HG03354 (cell line): ENCODE measurements at regions not wholly inside any gene's neighbourhood (a gene's known extent, or its start where the extent isn't known, plus 50 kb on each side); places are given as distances from the start of the nearest gene placed in this dataset.

Experiments used
- ATAC-seq: cut with Tn5 transposase; IDR thresholded peaks from one replicate; pipeline ENCODE4 v1.9.1; 2021; ENCODE audit warnings: mild to moderate bottlenecking; ENCODE audit not compliant: unreplicated experiment, poor library complexity, severe bottlenecking

- ATAC-seq: no peak
Measured at GRCh38 chr7:46850563-46851330, 731.2 kb downstream of the TNS3 start.

- no peak for ATAC-seq
Measured at GRCh38 chr7:46848944-46849343, 733.0 kb downstream of the TNS3 start.

DNA sequence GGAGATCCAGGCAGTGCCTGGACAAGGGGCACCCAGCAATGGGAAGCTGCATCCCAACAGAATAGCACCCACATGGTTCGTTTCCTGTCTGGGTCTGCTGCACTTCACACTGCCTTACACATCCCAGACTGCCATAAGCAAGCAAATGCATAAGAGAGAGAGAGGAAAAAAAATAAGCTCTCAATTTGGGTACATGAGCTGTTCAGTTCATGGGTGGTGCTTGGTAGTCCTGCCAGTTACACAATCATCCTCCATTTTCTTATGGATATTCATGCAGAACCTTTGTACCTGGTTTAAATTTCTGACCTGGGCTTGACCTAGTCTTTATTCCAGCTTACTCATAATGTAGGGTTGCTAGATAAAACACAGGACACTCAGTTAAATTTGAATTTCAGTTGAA is 733.6 kb downstream of the TNS3 start:
- no peak for ATAC-seq

GRCh38 chr7:46847126-46847525 is 734.8 kb downstream of the TNS3 start:
- no peak for ATAC-seq

- no peak for ATAC-seq
Measured at GRCh38 chr7:46844486-46844885, 737.4 kb downstream of the TNS3 start.

- ATAC-seq: no peak
Measured at GRCh38 chr7:46841248-46841647, 740.7 kb downstream of the TNS3 start.

GRCh38 chr7:46839651-46840050 is 742.3 kb downstream of the TNS3 start:
- ATAC-seq: no peak

- ATAC-seq: no peak
Measured at GRCh38 chr7:46838463-46838862, 743.4 kb downstream of the TNS3 start.

- no peak for ATAC-seq
Measured at GRCh38 chr7:46835556-46835955, 746.4 kb downstream of the TNS3 start.

DNA sequence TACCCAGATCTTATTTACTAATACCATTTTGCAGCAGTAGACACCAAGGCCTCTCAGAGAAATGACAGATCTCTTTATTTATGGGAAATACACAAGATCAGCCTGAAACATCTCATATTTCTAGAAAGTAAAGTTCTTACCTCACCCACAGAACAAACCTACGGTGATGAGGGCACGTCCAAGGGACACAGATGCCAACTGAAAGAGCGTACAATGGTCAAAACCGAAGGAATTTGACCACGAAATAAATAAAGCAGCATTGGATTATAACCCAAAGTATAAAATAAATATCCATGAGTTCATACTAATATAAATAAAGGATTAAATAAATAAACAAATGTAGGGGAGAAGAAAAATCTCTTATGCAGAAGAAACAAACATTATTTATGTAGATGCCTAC is 747.0 kb downstream of the TNS3 start:
- no peak for ATAC-seq

- no peak for ATAC-seq
Measured at GRCh38 chr7:46833197-46833596, 748.7 kb downstream of the TNS3 start.

DNA sequence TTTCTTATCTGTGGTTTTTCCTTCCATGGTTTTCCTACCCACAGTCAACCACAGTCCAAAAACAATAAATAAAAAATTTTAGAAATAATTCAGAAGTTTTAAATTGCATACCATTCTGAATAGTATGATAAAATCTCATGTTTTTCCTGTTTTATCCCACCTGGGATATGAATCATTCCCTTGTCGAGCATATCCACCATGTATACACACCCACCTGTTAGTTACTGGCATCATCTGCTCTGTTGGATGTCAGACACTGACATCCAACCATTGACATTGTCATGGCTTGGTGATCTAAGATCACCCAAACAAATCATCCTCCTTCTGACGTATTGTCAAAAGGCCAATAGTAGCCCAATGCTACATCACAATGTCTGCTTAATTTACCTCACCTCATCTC is 749.8 kb downstream of the TNS3 start:
- no peak for ATAC-seq

- ATAC-seq: no peak
Measured at GRCh38 chr7:46819819-46820218, 762.1 kb downstream of the TNS3 start.

- ATAC-seq: no peak
Measured at GRCh38 chr7:46814516-46815250, 767.2 kb downstream of the TNS3 start.

- no peak for ATAC-seq
Measured at GRCh38 chr7:46812101-46812675, 769.7 kb downstream of the TNS3 start.

DNA sequence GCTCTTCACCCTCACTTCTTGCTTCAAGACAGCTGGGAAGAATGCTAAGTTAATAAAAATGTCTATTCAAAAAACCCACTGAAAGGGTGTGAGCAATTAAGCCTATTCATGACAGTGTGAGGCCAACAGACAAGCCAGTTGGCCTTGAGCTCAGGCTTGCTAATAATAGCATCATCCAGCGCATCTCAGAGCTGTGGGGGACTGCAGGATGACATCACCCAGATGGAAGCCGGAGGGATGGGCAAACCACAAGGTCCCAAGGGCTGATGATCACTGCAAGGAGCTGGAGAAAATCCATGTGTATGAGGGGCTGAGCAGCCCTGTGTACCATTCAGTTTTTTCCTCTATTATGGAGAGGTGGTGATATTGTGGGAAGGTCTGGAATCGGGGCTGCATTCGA is 770.4 kb downstream of the TNS3 start:
- ATAC-seq: no peak

- ATAC-seq: no peak
Measured at GRCh38 chr7:46810986-46811385, 770.9 kb downstream of the TNS3 start.

DNA sequence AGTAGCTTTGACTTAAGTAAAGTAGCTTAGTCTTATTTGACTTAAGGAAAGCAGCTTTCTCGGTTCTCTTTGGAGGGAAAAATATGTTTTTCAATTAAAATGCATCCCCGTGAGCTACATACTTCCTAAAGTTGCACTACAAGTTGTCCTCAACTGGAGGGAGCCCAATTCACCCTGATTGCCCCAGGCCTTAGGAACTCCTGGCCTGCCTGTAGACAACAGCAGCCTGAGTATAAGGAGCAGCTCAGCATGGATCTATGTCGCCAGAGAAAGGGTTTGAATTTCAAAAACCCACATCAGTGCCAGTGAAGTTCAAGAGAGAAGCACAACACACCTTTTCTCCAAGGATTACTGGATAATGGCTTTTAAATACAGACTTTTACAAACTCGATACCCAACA is 772.0 kb downstream of the TNS3 start:
- no peak for ATAC-seq

DNA sequence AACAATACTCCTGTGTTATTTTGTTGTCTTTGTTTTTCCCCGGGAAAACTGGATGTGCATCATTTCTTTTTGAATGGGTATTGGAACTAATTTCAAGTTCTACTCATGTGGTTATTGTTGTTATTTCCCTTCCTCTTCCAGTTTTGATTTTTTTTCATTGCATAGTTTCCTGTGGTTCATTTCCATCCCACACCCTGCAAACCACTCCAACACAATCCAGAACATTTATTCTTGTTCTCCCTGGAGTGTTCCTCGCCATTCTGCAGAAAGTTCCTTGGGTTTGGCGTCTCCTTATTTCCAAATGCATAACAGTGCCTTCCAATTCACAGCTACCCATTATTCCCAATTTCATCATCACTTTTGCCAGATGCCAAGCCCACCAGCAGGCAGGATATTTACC is 775.1 kb downstream of the TNS3 start:
- no peak for ATAC-seq

- no peak for ATAC-seq
Measured at GRCh38 chr7:46802479-46802878, 779.4 kb downstream of the TNS3 start.

DNA sequence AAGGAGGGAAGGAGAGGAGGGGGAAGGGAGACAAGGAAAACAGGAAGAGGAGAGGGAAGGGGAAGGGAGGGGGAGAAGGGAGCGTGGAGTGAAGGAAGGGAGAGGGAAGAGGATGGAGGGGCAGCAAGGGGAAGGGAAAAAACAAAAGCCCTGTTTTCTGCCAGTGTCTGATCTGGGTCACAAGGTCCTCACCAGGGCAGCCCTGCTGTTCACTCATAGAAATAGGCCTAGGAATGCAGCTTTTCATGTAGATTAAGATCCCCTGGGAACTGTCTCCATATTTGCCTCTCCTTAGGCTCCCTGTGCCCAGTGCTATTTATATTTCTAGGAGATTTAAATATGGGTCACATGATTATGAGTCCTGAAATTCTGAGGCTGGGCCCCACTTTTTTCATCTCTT is 790.7 kb downstream of the TNS3 start:
- ATAC-seq: no peak
